GM21515 (cell line): ENCODE measurements at regions not wholly inside any gene's neighbourhood (a gene's known extent, or its start where the extent isn't known, plus 50 kb on each side); places are given as distances from the start of the nearest gene placed in this dataset.

ENCODE experiments used
- ATAC-seq: cut with Tn5 transposase; IDR thresholded peaks from one replicate; pipeline ENCODE4 v1.9.1; 2021; ENCODE audit not compliant: unreplicated experiment

GRCh38 chr2:30046979-30047378 lies 99.8 kb upstream of the YPEL5 start:
- ATAC-seq: no peak

DNA sequence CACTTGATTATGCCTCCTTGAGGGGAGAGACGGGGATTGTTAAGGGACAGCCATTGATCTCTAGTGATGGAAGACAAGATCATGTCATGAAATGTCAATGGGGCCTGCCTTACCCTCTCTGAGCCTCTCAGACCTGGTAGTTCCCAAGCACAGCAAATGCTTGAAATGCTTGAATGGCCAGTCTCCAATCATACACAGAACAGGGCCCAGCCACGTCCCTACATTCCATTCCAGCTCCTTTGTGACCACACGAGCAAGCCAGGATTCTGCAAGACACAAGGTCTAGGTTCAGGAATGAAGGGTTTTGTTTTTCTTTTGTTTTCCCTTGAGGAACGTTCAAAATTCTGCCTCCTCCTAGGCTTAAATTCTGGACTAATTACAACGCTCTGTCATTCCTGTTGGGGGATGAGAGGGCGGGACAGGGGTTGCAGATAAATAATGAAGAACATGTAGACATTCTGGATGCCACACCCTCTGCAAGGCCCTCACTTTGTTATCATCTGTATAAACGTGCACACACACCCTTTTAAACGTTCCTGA lies 98.1 kb upstream of the YPEL5 start:
- ATAC-seq: no peak

DNA sequence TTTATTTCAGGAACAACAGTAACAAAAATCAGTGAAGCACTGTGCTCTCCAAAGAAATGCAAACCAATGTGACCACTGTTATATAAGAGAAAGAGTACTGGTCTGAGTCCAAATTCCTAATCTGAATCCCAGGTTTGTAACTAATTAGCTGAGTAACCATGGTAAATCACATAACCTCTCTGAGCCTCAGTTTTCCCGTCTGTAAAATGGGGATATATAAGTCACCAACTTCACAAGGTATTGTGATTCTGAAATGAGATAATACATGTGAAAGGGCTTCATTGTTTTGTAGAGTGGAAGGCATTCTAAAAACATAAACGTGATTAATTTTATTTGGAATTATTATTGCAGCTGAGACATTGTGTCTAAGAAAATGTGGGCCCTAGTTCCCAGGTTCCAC lies 91.3 kb upstream of the YPEL5 start:
- no peak for ATAC-seq

DNA sequence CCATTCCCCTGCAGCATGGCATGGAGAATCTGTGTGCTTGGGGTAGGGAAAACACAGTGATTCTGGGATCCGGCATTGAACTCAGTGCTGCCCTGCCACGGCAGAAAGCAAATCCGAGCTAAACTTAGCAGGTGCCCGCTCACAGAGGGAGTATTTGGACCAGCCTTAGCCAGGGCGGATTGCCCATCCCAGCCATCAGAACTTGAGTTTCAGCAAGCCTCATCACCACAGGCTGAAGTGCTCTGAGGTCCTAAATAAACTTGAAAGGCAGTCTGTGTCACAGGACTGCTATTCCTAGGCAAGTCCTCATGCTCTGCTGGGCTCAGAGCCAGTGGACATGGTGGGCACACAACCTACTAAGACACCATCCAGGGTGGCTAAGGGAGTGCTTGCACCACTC lies 86.2 kb upstream of the YPEL5 start:
- ATAC-seq: no peak

GRCh38 chr2:30068067-30068466 lies 78.7 kb upstream of the YPEL5 start:
- ATAC-seq: no peak

DNA sequence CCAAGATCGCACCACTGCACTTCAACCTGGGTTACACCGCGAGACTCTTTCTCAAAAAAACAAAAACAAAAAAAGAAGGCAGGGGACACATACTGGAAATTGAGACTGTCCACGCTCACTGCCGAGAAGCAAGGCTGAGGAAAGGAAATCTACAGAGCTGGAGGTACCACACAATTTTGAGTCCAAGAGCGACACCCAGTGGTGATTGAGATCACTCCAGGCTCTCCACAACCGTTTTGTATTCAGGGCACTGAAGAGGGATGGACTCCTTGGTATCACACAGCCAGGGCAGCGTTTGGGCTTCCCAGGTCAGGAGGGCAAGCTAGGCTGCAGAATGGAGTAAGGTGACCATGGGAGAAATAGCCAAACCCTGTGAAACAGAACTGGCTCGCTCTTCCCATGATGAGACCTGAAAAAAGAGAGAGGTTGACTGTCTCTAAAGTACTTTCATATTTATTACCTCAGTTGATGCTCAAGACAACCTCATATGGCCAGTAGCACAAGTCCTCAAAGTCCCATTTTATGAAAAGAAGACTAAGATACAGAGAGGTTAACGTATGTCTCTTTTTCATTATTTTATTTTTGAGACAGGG lies 74.5 kb upstream of the YPEL5 start:
- no peak for ATAC-seq

- ATAC-seq: no peak
Observed at GRCh38 chr2:30073523-30073922, 73.3 kb upstream of the YPEL5 start.

DNA sequence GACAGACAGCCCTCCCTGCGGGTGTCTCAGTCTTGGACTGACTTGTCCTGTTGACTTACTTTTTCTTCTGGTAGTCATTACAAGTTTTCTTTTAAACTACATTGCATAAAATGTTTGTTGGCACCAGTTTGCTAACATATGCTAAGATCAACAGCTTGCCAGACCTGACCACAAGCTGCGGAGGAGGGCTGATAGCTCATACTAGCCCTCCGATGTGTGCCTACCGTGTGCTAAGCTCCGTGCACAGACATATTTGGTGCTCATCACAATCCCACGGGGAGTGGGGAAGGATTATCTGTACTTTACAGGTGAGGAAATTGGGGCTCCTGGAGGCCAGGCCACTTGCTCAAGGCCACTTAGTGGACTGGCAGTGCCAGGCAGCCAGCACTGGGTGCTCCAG lies 72.8 kb upstream of the YPEL5 start:
- ATAC-seq: no peak

DNA sequence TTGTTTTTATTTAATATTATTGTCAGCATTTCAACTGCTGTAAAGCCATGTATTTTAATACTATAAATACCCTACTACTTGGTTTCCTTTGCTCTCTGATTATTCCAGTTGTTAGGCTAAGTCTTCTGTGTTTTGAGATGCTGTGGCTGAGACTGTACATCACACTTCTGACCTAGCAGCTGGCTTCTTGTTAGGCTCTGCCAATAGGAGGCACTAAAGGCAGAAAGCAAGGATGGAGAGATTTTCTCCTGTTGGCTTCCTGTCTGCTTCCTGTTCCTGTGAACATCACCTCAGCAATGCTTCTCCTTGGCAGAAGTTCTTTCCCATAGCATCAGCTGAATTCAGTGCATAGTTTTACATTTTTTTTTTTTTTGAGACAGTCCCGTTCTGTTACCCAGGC lies 68.3 kb upstream of the YPEL5 start:
- ATAC-seq: no peak

DNA sequence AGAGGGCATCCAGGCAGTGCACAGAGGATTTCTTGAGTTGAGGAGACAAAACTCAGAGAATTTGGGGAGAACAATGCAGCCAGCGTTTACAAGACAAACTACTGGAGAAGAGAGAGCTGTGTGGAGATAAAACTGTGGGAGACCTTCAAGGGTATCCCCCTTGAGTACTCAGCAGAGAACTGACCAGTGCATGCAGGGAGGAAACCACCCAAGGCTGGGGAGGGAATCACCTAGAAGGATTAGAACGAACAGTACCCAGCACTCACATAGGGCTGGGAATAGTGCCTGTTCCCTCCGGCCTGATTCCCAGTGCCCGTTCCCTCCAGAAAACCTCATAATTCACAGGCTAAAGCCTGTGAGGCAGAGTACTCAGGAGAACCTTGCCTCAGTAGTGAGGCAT lies 61.9 kb upstream of the YPEL5 start:
- ATAC-seq: no peak

GRCh38 chr2:30089171-30089570 lies 57.6 kb upstream of the YPEL5 start:
- ATAC-seq: no peak

DNA sequence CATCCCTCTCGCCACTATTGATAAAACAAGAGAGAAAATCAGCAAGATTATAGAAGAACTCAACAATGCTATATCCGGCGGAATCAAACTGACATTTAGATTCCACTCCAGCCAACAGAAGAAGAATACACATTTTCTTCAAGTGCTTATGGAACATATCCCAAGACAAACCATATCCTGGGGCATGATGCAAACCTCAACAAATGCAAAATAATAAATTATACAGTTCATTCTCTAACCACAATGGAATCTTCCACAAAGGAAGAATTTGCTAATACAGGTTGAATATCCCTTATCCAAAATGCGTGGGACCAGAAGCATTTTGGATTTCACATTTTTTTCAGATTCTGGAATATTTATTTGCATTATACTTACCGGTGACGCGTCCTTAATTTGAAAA lies 51.4 kb upstream of the YPEL5 start:
- ATAC-seq: no peak

GRCh38 chr2:30096451-30096850 lies 50.4 kb upstream of the YPEL5 start:
- ATAC-seq: no peak
